ENCODE measurements at regions not wholly inside any gene's neighbourhood (a gene's known extent, or its start where the extent isn't known, plus 50 kb on each side); places are given as distances from the start of the nearest gene placed in this dataset. TPM values are rescaled to one million over a fixed set of nuclear protein-coding genes. Genes with fewer than 3 reads are reported as not detected.

GRCh38 chr4:148503681-148504080 lies 61.5 kb upstream of the NR3C2 start:
- TF ChIP-seq EZH2 (IDR thresholded peaks at IDR 0.05; ENCODE audit: insufficient read depth, poor library complexity, severe bottlenecking), result no peak
- TF ChIP-seq EZH2phosphoT487 (IDR thresholded peaks at IDR 0.05; ENCODE audit: insufficient read depth, low read depth), result no peak
- Histone ChIP-seq H2AFZ (no peak overlapping the region), H3K79me2 (ENCODE audit: insufficient read depth) (no peaks in the 10 kb centered on the region), H3K27me3 (replicated peaks; ENCODE audit: insufficient read depth) (no peaks in the 10 kb centered on the region), H4K20me1 (ENCODE audit: insufficient read depth) (no peaks in the 10 kb centered on the region), H3K9ac (no peak overlapping the region), H3K9me3 (ENCODE audit: low read depth) (no peaks in the 10 kb centered on the region), H3K4me1 (ENCODE audit: insufficient read depth) (no peaks in the 10 kb centered on the region), H3K4me3 (no peak overlapping the region), H3K36me3 (ENCODE audit: low read depth) (no peaks in the 10 kb centered on the region), H3K4me2 (ENCODE audit: unreplicated experiment) (no peak overlapping the region), H3K9me2 (ENCODE audit: insufficient read depth) (no peaks in the 10 kb centered on the region), H3F3A (ENCODE audit: insufficient read depth) (no peaks in the 10 kb centered on the region), H3K27ac (no peak overlapping the region)
- in situ Hi-C loops (cut with MboI), result no loop called here
- WGBS, 2 experiments (ENCODE audit: low coverage in 1 of 2, low lambda C conversion rate in 2 of 2, missing lambda C conversion rate in 2 of 2), result 9 to 19% methylated on average over 1 of the region's 1 CpG
- DNase-seq, result no peak

GRCh38 chr4:148497258-148497657 lies 55.0 kb upstream of the NR3C2 start:
- in situ Hi-C loops (cut with MboI), result no loop called here
- no peaks in the 10 kb centered on the region for H3K79me2 ChIP-seq (ENCODE audit: insufficient read depth)
- DNase-seq, result no peak

GRCh38 chr4:148495463-148495862 lies 53.2 kb upstream of the NR3C2 start:
- Histone ChIP-seq H3K79me2 (ENCODE audit: insufficient read depth) (no peaks in the 10 kb centered on the region), H3K27me3 (replicated peaks; ENCODE audit: insufficient read depth) (no peaks in the 10 kb centered on the region), H3K36me3 (ENCODE audit: low read depth) (no peaks in the 10 kb centered on the region), H2AFZ (no peak overlapping the region), H3K9me3 (ENCODE audit: low read depth) (no peaks in the 10 kb centered on the region), H3K4me1 (ENCODE audit: insufficient read depth) (no peaks in the 10 kb centered on the region), H4K20me1 (ENCODE audit: insufficient read depth) (no peaks in the 10 kb centered on the region), H3K9ac (no peak overlapping the region), H3F3A (ENCODE audit: insufficient read depth) (no peaks in the 10 kb centered on the region), H3K27ac (no peak overlapping the region), H3K4me2 (ENCODE audit: unreplicated experiment) (no peak overlapping the region), H3K4me3 (no peak overlapping the region), H3K9me2 (ENCODE audit: insufficient read depth) (no peaks in the 10 kb centered on the region)
- in situ Hi-C loops (cut with MboI), result no loop called here
- DNase-seq, result no peak
- WGBS, 2 experiments (ENCODE audit: low coverage in 1 of 2, low lambda C conversion rate in 2 of 2, missing lambda C conversion rate in 2 of 2), result 88 to 89% methylated on average over 1 of the region's 1 CpG
- TF ChIP-seq EZH2 (IDR thresholded peaks at IDR 0.05; ENCODE audit: insufficient read depth, poor library complexity, severe bottlenecking), result no peak

More at GRCh38 chr4:148497258-148497657, 55.0 kb upstream of the NR3C2 start:
- Histone ChIP-seq H3K4me3 (no peak overlapping the region), H3K27me3 (replicated peaks; ENCODE audit: insufficient read depth) (no peaks in the 10 kb centered on the region), H4K20me1 (ENCODE audit: insufficient read depth) (no peaks in the 10 kb centered on the region), H3K36me3 (ENCODE audit: low read depth) (no peaks in the 10 kb centered on the region), H3K4me2 (ENCODE audit: unreplicated experiment) (no peak overlapping the region), H3K27ac (no peak overlapping the region), H3K9me2 (ENCODE audit: insufficient read depth) (no peaks in the 10 kb centered on the region), H3F3A (ENCODE audit: insufficient read depth) (no peaks in the 10 kb centered on the region), H3K9ac (no peak overlapping the region), H2AFZ (no peak overlapping the region), H3K4me1 (ENCODE audit: insufficient read depth) (no peaks in the 10 kb centered on the region), H3K9me3 (ENCODE audit: low read depth) (no peaks in the 10 kb centered on the region)
- WGBS, 2 experiments (ENCODE audit: low coverage in 1 of 2, low lambda C conversion rate in 2 of 2, missing lambda C conversion rate in 2 of 2), result 68 to 71% methylated on average over 2 of the region's 2 CpGs
- TF ChIP-seq EZH2 (IDR thresholded peaks at IDR 0.05; ENCODE audit: insufficient read depth, poor library complexity, severe bottlenecking) (no peak), EZH2phosphoT487 (IDR thresholded peaks at IDR 0.05; ENCODE audit: insufficient read depth, low read depth) (no peak)

Small RNA genes lying in the stretch of these regions (small RNA-seq; reads per million reads assigned to genes)
- not detected for gene RNA5SP166 (ENCODE audit: low read depth, low replicate concordance)
- not detected for gene RNU7-197P (ENCODE audit: low read depth, low replicate concordance)
